Lung (tissue), 11 donors: ENCODE measurements at regions not wholly inside any gene's neighbourhood (a gene's known extent, or its start where the extent isn't known, plus 50 kb on each side); places are given as distances from the start of the nearest gene placed in this dataset.

Source experiments
- ATAC-seq: fragments of 200-7000 bp; cut with Tn5 transposase; one replicate; pipeline ENCODE4 v1.9.1; 2020; ENCODE audit warnings: moderate number of reproducible peaks; ENCODE audit not compliant: insufficient read depth, low FRiP score
- DNase-seq, 3 donors: peaks; one replicate each; pipeline ENCODE4 v3.0.0-alpha.2; 2013 to 2017
- H3K27ac ChIP-seq, 2 donors: one replicate each; pipeline ENCODE4 v1.5.1; 2013; ENCODE audit warnings: mild to moderate bottlenecking in 2 of 2, moderate library complexity in 2 of 2, control low read depth in 1 of 2, inconsistent platforms in 1 of 2, low read depth in 1 of 2, low read length in 1 of 2
- H3K27me3 ChIP-seq, 3 donors: one replicate each; pipeline ENCODE4 v1.5.1; 2013; ENCODE audit warnings: low read length in 2 of 3; ENCODE audit not compliant: control insufficient read depth in 3 of 3, insufficient read depth in 3 of 3
- H3K36me3 ChIP-seq, 4 donors: one replicate each; pipeline ENCODE4 v1.5.1; 2013; ENCODE audit warnings: low read length in 4 of 4, mild to moderate bottlenecking in 1 of 4, moderate library complexity in 1 of 4; ENCODE audit not compliant: control insufficient read depth in 4 of 4, insufficient read depth in 4 of 4
- H3K4me1 ChIP-seq, 5 donors: one replicate each; pipeline ENCODE4 v1.5.1; 2013; ENCODE audit warnings: low read length in 5 of 5, mild to moderate bottlenecking in 2 of 5, moderate library complexity in 1 of 5; ENCODE audit not compliant: control insufficient read depth in 5 of 5, insufficient read depth in 5 of 5
- H3K4me3 ChIP-seq: one replicate; pipeline ENCODE4 v1.5.1; 2013; ENCODE audit warnings: mild to moderate bottlenecking, control low read depth, moderate library complexity
- H3K9ac ChIP-seq, 2 donors: one replicate each; pipeline ENCODE4 v1.5.1; 2013; ENCODE audit warnings: low read length in 2 of 2, control low read depth in 1 of 2; ENCODE audit not compliant: insufficient read depth in 1 of 2
- H3K9me3 ChIP-seq, 4 donors: one replicate each; pipeline ENCODE4 v1.5.1; 2013; ENCODE audit warnings: low read length in 3 of 4, mild to moderate bottlenecking in 1 of 4, moderate library complexity in 1 of 4; ENCODE audit not compliant: control insufficient read depth in 4 of 4, insufficient read depth in 3 of 4
- CTCF ChIP-seq: IDR thresholded peaks from 2 replicates; pipeline ENCODE4 v1.5.1; 2012; ENCODE audit warnings: mild to moderate bottlenecking; ENCODE audit errors: control extremely low read depth, extremely low read depth
- WGBS, 2 donors: extraction: QIAGEN DNeasy Blood & Tissue Kit; methylation state at CpG; one replicate each; pipeline ENCODE4 v1.1.7; 2013; 5-methylcytosine and 5-hydroxymethylcytosine counted together
- donor health status: control.
- donor health status: control.
- donor health status: Bipolar disorder and iron deficiency.
- donor health status: healthy.
- donor health status: DM: yes; HTN: yes; CAD: no.

- H3K4me1 ChIP-seq, result peaks cover 0 to 3% (median 0%) of the 10 kb centered on the region in 5 donors
- WGBS, 2 donors, result 100% methylated on average over 1 of the region's 1 CpG
- no peak overlapping the region for H3K9ac ChIP-seq
- ATAC-seq, result no peak
- TF ChIP-seq CTCF, result no peak
- H3K27me3 ChIP-seq, result no peaks in the 10 kb centered on the region
- no peak overlapping the region for H3K4me3 ChIP-seq
- no peaks in the 10 kb centered on the region for H3K36me3 ChIP-seq
- DNase-seq, result no peak
- H3K9me3 ChIP-seq, result no peaks in the 10 kb centered on the region
- no peak overlapping the region for H3K27ac ChIP-seq
Observed at GRCh38 chr2:65518751-65519150, 86.4 kb upstream of the SPRED2 start.

- 89 to 90% methylated on average over 4 of the region's 4 CpGs for WGBS, 2 donors
- no peak for DNase-seq
- no peak overlapping the region for H3K4me3 ChIP-seq
- H3K4me1 ChIP-seq, result peaks cover 0 to 3% (median 0%) of the 10 kb centered on the region in 5 donors
- H3K9ac ChIP-seq, result no peak overlapping the region
- no peaks in the 10 kb centered on the region for H3K27me3 ChIP-seq
- TF ChIP-seq CTCF, result no peak
- H3K36me3 ChIP-seq, result no peaks in the 10 kb centered on the region
- no peak for ATAC-seq
- H3K9me3 ChIP-seq, result no peaks in the 10 kb centered on the region
- H3K27ac ChIP-seq, result no peak overlapping the region
Observed at GRCh38 chr2:65514555-65515195, 82.3 kb upstream of the SPRED2 start.

- WGBS, 2 donors, result 83 to 99% methylated on average over 5 of the region's 5 CpGs
- TF ChIP-seq CTCF, result no peak
- Histone ChIP-seq H3K27ac (no peak overlapping the region), H3K4me1 (peaks cover 0 to 3% (median 0%) of the 10 kb centered on the region in 5 donors), H3K36me3 (no peaks in the 10 kb centered on the region), H3K4me3 (no peak overlapping the region), H3K27me3 (no peaks in the 10 kb centered on the region), H3K9ac (no peak overlapping the region), H3K9me3 (no peaks in the 10 kb centered on the region)
- DNase-seq (no peak), ATAC-seq (no peak)
Observed at GRCh38 chr2:65512783-65513182, 80.4 kb upstream of the SPRED2 start.

GRCh38 chr2:65511306-65511705 lies 78.9 kb upstream of the SPRED2 start:
- ATAC-seq, result no peak
- Histone ChIP-seq H3K36me3 (no peaks in the 10 kb centered on the region), H3K9me3 (no peaks in the 10 kb centered on the region), H3K27ac (no peak overlapping the region), H3K27me3 (no peaks in the 10 kb centered on the region), H3K4me3 (no peak overlapping the region), H3K4me1 (peaks cover 0 to 3% (median 0%) of the 10 kb centered on the region in 5 donors), H3K9ac (no peak overlapping the region)
- 82 to 95% methylated on average over 2 of the region's 2 CpGs for WGBS, 2 donors
- DNase-seq, result no peak
- TF ChIP-seq CTCF, result no peak
